ENCODE measurements at regions not wholly inside any gene's neighbourhood (a gene's known extent, or its start where the extent isn't known, plus 50 kb on each side); places are given as distances from the start of the nearest gene placed in this dataset.

DNA sequence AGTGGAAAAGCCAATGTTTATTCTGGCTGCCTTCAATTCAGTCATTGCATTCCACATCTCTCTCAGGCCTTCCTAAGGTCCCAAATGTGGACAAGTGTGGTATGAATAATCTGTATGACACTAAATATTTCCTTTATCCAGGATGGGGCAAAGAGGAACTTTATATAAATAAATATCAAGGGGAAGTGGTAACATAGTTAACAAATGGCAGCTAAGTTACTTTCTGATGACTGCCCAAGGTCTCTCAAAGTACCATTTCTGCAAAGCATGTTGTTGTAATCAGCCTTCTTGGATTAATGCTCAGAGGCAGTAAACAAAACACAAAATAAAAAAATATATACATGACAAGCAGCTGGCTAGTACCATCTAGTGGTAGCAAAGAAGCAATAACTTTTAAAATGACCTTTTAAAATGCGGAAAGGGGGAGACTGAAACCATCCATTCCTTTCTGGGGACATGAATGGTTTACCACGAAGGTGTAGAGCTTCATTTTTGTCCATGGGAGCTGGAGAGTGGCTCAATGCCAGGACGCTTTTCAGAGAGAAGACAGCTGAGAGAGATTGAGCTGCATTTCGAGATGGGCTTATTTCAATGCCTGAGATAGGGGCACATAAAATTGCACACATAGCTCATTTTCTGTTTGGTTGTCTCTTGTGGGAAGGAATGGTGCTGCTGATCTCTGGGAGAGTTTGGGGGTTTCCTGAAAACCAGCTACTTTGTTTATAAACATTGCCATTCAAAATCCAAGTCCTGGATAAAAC lies 259.2 kb downstream of the RFC3 start:
- CTCF ChIA-PET, result interaction anchor here (0.6 to 2.8 kb wide), 22 partner anchors 10 to 1490 kb away, joined by 3 to 20 read pairs (median 4); partner anchors contain the start of gene RFC3
- TF ChIP-seq, protein P1, sequence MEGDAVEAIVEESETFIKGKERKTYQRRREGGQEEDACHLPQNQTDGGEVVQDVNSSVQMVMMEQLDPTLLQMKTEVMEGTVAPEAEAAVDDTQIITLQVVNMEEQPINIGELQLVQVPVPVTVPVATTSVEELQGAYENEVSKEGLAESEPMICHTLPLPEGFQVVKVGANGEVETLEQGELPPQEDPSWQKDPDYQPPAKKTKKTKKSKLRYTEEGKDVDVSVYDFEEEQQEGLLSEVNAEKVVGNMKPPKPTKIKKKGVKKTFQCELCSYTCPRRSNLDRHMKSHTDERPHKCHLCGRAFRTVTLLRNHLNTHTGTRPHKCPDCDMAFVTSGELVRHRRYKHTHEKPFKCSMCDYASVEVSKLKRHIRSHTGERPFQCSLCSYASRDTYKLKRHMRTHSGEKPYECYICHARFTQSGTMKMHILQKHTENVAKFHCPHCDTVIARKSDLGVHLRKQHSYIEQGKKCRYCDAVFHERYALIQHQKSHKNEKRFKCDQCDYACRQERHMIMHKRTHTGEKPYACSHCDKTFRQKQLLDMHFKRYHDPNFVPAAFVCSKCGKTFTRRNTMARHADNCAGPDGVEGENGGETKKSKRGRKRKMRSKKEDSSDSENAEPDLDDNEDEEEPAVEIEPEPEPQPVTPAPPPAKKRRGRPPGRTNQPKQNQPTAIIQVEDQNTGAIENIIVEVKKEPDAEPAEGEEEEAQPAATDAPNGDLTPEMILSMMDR (IDR thresholded peaks at IDR 0.05; ENCODE audit: control extremely low read depth, extremely low read depth, low read depth, missing control alignments), result peak; percentile 47
- POLR2A ChIA-PET, result no interaction called here
- no peak for DNase-seq (ENCODE audit: extremely low spot score)

DNA sequence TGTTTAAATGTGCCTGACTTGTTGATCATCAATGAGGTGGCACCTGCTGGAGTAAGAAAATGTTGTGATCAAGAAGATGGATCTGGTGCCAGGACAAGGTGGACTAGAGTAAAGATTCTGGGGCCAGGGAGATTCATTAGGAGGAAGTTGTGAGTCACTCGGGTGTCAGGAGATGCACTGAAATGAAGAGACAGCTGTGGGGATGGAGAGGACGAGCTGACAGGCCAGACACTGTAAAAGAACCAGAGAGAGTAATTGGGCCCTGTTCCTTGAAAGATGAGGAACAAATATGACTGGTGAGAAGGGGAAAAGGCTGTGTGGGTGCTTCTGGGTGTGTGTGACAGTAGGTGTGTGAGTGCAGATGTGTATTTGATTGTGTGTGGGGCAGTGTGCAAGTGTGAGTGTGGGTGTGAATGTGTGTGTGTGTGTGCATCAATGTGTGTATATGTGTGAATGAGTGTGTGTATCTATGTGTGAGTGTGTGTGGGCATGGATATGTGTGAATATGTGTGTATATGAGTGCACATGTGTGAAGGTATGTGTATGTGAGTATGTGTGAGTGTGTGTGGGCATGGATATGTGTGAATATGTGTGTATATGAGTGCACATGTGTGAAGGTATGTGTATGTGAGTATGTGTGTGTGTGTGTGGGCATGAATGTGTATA lies 260.5 kb downstream of the RFC3 start:
- ChIA-PET POLR2A (no interaction called here), CTCF (interaction anchor here (1.1 to 2.8 kb wide), 4 partner anchors 16 to 281 kb away, joined by 3 to 20 read pairs (median 3); no protein-coding TSS in a partner anchor)
- no peak for DNase-seq (ENCODE audit: extremely low spot score)
- TF ChIP-seq, protein P1 (IDR thresholded peaks at IDR 0.05; ENCODE audit: control extremely low read depth, extremely low read depth, low read depth, missing control alignments), result no peak

DNA sequence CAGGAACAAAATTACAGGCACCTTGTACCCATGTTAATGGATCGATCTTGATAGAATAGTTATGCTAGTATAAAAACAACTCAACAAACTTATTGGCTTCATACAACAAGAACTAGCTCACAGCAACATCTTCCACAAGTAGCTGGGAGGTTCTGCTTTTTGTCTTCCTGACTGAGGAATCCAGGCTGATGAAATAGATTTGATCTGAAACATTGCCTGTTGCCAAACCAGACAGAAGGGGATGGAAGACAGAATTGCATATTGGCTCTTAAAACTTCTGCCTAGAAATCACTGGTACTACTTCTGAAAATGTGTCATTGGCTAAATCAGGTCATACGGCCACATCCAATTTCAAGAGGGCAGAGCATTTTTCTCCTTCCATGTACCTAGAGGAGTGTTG lies 267.3 kb downstream of the RFC3 start:
- ChIA-PET CTCF (no interaction called here), POLR2A (no interaction called here)
- TF ChIP-seq, protein P1 (IDR thresholded peaks at IDR 0.05; ENCODE audit: control extremely low read depth, extremely low read depth, low read depth, missing control alignments), result no peak
- DNase-seq (ENCODE audit: extremely low spot score), result no peak

DNA sequence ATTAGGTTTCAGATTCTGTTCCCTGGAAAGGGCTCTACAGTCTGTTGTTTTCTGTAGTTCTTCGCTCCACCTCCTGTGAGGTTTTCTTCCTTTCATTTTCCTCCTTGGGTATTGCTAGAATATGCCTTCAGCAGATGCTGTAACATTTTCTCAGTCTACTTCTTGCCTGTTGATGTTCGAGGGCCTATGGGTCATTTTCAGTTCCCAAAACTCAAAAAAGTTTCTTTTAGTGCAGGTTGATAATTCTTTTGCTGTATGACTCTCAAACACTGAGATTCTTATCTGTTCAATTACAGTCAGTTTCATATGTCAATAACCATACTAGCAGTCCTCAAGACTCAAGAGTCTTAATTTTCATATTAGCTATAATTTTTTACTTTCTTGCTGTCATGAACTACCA lies 268.3 kb downstream of the RFC3 start:
- peak; percentile 10 for DNase-seq (ENCODE audit: extremely low spot score)
- ChIA-PET CTCF (no interaction called here), POLR2A (no interaction called here)

DNA sequence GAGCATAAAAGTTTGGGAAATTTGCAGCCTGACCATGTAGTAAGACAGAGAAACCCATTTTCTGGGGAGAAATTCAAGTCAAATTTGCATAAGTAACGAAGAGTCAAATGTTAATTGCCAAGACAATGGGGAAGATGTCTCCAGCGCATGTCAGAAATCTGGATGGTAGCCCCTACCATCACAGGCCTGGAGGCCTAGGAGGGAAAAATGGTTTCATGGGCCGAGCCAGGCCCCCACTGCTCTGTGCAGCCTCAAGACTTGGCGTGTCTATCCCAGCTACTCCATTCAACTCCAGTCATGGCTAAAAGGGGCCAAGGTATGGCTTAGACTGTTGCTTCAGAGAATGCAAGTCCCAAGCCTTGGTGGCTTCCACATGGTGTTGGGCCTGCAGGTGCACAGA lies 269.8 kb downstream of the RFC3 start:
- TF ChIP-seq, protein P1 (IDR thresholded peaks at IDR 0.05; ENCODE audit: control extremely low read depth, extremely low read depth, low read depth, missing control alignments), result no peak
- ChIA-PET CTCF (interaction anchor here (1.4 kb wide), 1 partner anchor 25 kb away, joined by 3 read pairs; no protein-coding TSS in a partner anchor), POLR2A (no interaction called here)
- no peak for DNase-seq (ENCODE audit: extremely low spot score)

More for the DNA sequence above, 268.3 kb downstream of the RFC3 start:
- TF ChIP-seq, protein P1 (IDR thresholded peaks at IDR 0.05; ENCODE audit: control extremely low read depth, extremely low read depth, low read depth, missing control alignments), result no peak

DNA sequence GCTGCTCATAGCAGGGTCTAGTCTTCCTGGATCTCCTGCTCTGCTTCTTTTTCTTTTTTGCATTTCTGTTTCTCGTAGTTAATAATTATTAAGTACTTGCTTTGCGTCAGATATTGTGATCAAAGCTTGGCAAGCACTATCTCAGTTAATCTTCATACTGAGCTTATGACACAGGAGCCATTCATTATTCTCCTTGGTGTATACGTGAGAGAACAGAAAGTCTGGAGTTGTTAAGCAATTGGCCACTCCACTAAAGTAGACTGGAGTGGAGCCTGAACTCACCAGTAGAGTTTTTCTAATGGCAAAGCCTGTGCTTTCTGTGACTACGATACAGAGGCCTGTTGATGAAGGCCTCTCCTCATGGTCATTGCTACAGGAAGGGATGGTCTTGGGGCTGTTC lies 285.9 kb downstream of the RFC3 start:
- TF ChIP-seq, protein P1 (IDR thresholded peaks at IDR 0.05; ENCODE audit: control extremely low read depth, extremely low read depth, low read depth, missing control alignments), result no peak
- ChIA-PET CTCF (interaction anchor here (1.3 to 1.5 kb wide), 2 partner anchors 11 to 18 kb away, joined by 3 to 4 read pairs; no protein-coding TSS in a partner anchor), POLR2A (no interaction called here)
- no peak for DNase-seq (ENCODE audit: extremely low spot score)

Measured in GM10248 (cell line).